NT2/D1 (cell line): ENCODE measurements at regions not wholly inside any gene's neighbourhood (a gene's known extent, or its start where the extent isn't known, plus 50 kb on each side); places are given as distances from the start of the nearest gene placed in this dataset.

Experiments used
- SUZ12 ChIP-seq: IDR thresholded peaks from 2 replicates; pipeline ENCODE4 v1.6.1; 2011; ENCODE audit not compliant: insufficient read length, insufficient read depth; ENCODE audit errors: extremely low read depth
- YY1 ChIP-seq: IDR thresholded peaks from 2 replicates; pipeline ENCODE4 v1.6.1; 2011; ENCODE audit not compliant: insufficient read length, insufficient read depth

DNA sequence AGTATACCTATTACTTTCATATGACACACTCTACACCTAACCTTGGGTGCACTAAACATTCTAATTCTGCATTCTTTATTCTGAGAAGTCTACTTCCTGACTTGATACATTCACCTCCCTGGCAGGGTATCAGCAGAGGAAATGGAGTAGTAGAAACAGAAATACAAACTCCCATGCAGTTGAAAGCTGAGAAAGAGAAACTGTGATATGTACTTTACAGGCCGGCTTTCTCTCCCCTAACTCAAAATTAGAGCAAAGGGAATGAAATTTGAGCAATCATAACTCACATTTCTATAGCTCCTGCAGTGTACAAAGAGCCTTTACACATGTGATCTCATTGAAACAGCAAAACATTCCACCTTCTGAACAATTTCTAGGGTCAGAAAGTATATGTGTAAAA lies 135.5 kb upstream of the COL8A1 start:
- no peak for TF ChIP-seq YY1
- TF ChIP-seq SUZ12, result no peak
